ENCODE measurements at regions not wholly inside any gene's neighbourhood (a gene's known extent, or its start where the extent isn't known, plus 50 kb on each side); places are given as distances from the start of the nearest gene placed in this dataset.

DNA sequence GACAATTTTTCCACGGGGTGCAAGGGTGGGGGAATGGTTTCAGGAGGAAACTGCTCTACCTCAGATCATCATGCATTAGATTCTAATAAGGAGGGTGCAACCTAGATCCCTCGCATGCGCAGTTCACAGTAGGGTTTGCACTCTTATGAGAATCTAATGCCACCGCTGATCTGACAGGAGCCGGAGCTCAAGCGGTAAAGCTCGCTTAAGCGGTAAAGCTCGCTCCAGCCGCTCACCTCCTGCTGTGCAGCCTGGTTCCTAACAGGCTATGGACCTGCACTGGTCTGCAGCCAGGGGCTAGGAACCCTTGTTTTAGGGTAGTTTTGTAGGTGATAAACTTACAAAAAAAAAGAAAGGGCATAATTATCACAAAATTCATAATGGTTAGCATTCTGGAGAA lies 53.9 kb upstream of the RYR3 start:
- H3K4me1 Mint-ChIP-seq = no peaks in the 10 kb centered on the region
- peaks cover 0 to 9% (median 0%) of the 10 kb centered on the region in 3 donors for H3K27me3 Mint-ChIP-seq
- no peaks in the 10 kb centered on the region for H3K36me3 Mint-ChIP-seq
- H3K4me3 Mint-ChIP-seq = no peak overlapping the region
- H3K27ac Mint-ChIP-seq = no peak overlapping the region
- no peak for ATAC-seq (ENCODE audit: low read depth in 2 of 2)
- DNase-seq = no peak
- H3K9me3 Mint-ChIP-seq = peaks cover 0 to 2% (median 0%) of the 10 kb centered on the region in 7 donors

DNA sequence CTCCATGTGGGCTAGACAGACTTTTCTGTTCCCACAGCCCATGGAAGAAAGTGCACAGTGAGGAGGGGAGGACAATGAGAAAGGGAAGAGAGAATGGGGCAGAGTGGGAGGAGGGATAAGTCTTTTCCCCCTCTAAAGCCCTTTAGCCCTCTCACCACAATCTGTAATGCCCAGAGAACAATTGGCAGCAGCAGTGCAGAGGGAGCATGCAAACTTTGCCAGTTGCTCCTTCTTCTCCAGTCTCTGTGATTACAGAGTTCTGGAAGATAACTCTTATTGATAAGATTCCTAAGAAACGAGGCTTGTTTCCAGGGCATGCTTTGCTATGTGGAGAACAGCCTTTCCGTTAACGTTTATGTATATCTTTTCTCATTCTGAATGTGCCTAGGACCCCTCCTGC lies 50.0 kb upstream of the FMN1 start:
- H3K4me1 Mint-ChIP-seq = no peaks in the 10 kb centered on the region
- peaks cover 6 to 29% (median 14%) of the 10 kb centered on the region in 3 donors for H3K27me3 Mint-ChIP-seq
- no peak for ATAC-seq (ENCODE audit: low read depth in 2 of 2)
- H3K36me3 Mint-ChIP-seq = no peaks in the 10 kb centered on the region
- peaks cover 0 to 2% (median 0%) of the 10 kb centered on the region in 7 donors for H3K9me3 Mint-ChIP-seq
- no peak overlapping the region for H3K27ac Mint-ChIP-seq
- peak overlapping the region in 1 of 8 donors; percentile 69 for H3K4me3 Mint-ChIP-seq
- no peak for DNase-seq
